ENCODE measurements at regions not wholly inside any gene's neighbourhood (a gene's known extent, or its start where the extent isn't known, plus 50 kb on each side); places are given as distances from the start of the nearest gene placed in this dataset.

DNA sequence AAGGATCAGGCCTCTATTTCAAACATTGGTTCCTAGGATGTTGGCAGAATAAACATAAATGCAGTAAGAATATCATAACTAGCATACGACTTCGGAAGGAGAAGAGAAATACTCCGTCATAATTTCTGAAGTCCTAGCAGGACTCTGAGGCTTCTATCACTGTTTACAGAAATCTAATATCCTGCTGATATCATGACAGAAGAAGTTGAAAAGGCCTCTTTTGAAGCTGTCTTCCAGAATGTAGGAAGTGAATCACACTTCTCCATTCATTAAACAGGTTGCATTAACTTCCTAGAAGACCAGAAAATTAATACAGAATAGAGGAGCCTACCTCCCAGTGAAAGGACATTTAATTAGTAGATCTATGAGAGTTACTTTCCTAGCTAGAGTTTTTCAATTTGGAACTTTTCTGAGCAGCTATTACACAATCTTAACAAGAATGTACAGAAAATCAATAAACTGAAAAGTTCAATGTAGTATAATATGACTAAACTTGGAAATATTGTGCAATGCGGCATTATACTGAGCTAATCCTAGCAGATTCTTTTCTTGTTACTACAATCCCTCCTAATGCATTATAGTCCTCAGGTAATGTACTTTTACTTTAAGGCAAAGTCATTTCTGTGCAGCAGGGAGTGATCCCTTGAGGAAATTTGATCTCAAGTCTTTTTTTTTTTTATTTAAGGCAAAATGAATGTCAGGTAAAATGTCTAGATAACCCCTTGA is 622.6 kb upstream of the CELF2 start:
- Histone ChIP-seq H3K4me2 (ENCODE audit: low read length) (no peak overlapping the region), H3K18ac (ENCODE audit: low read length) (no peak overlapping the region), H4K8ac (ENCODE audit: low read depth, low read length) (no peak overlapping the region), H3K4me1 (ENCODE audit: control insufficient read depth in 1 of 2, insufficient read depth in 2 of 2, low read length in 2 of 2) (no peaks in the 10 kb centered on the region), H3K27me3 (ENCODE audit: insufficient read depth, low read length) (no peaks in the 10 kb centered on the region), H3K36me3 (ENCODE audit: control insufficient read depth in 1 of 2, insufficient read depth in 2 of 2, low read length in 2 of 2) (no peaks in the 10 kb centered on the region), H3K23ac (ENCODE audit: low read length) (no peak overlapping the region), H2BK5ac (ENCODE audit: low read depth, low read length, poor library complexity) (no peak overlapping the region), H4K12ac (ENCODE audit: low read depth, low read length) (no peak overlapping the region), H3K14ac (ENCODE audit: low read length) (no peak overlapping the region), H2BK120ac (ENCODE audit: insufficient read depth, low read length, poor library complexity) (no peak overlapping the region), H3K9ac (ENCODE audit: low read length) (no peak overlapping the region), H4K91ac (ENCODE audit: low read depth, low read length) (no peak overlapping the region), H3K27ac (ENCODE audit: low read depth, low read length) (no peak overlapping the region), H2AFZ (ENCODE audit: insufficient read depth, low read length, poor library complexity) (no peak overlapping the region), H3K4ac (ENCODE audit: low read depth, low read length) (no peak overlapping the region), H2BK12ac (ENCODE audit: low read length) (no peak overlapping the region), H3K9me3 (ENCODE audit: insufficient read depth, low read depth, low read length) (peaks cover 2% of the 10 kb centered on the region), H3K79me2 (ENCODE audit: control insufficient read depth, insufficient read depth, low read length, poor library complexity) (no peaks in the 10 kb centered on the region), H3K79me1 (ENCODE audit: low read length) (no peaks in the 10 kb centered on the region), H3K4me3 (ENCODE audit: low read depth, low read length) (no peak overlapping the region), H2AK5ac (ENCODE audit: low read length) (no peak overlapping the region)
- DNase-seq: no peak
- WGBS (ENCODE audit: extremely low coverage, insufficient coverage, insufficient read length): no CpG with 5 or more reads among the region's 4 CpGs

DNA sequence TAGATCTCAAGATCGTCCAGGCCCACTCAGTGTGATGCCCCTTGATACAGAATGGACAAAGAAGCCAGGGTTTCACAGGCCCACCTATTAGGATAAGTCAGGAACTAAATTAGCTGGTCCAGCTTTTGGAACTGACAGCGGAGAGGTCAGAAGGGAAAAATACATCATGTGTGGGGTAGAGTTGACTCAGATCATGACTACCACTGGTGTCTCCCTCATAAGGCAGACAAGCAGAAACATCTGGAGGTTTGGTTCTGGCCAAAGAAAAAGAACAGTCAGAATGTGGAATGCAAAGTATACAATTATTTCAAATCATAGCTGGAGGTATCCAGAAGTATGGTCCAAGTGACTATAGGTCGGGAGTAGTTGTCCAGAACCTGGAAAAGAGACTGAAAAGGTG is 621.1 kb upstream of the CELF2 start:
- H3K27me3 ChIP-seq (ENCODE audit: insufficient read depth, low read length): no peaks in the 10 kb centered on the region
- no peak overlapping the region for H2BK120ac ChIP-seq (ENCODE audit: insufficient read depth, low read length, poor library complexity)
- H2BK12ac ChIP-seq (ENCODE audit: low read length): no peak overlapping the region
- no peak overlapping the region for H3K27ac ChIP-seq (ENCODE audit: low read depth, low read length)
- no peaks in the 10 kb centered on the region for H3K79me2 ChIP-seq (ENCODE audit: control insufficient read depth, insufficient read depth, low read length, poor library complexity)
- no peak overlapping the region for H2AFZ ChIP-seq (ENCODE audit: insufficient read depth, low read length, poor library complexity)
- no peak overlapping the region for H3K9ac ChIP-seq (ENCODE audit: low read length)
- no peak overlapping the region for H3K4me2 ChIP-seq (ENCODE audit: low read length)
- no peak for DNase-seq
- no peak overlapping the region for H2BK5ac ChIP-seq (ENCODE audit: low read depth, low read length, poor library complexity)
- H3K9me3 ChIP-seq (ENCODE audit: insufficient read depth, low read depth, low read length): peaks cover 2% of the 10 kb centered on the region
- H4K91ac ChIP-seq (ENCODE audit: low read depth, low read length): no peak overlapping the region
- H3K14ac ChIP-seq (ENCODE audit: low read length): no peak overlapping the region
- H3K36me3 ChIP-seq (ENCODE audit: control insufficient read depth in 1 of 2, insufficient read depth in 2 of 2, low read length in 2 of 2): no peaks in the 10 kb centered on the region
- no peak overlapping the region for H4K12ac ChIP-seq (ENCODE audit: low read depth, low read length)
- no CpG with 5 or more reads among the region's 3 CpGs for WGBS (ENCODE audit: extremely low coverage, insufficient coverage, insufficient read length)
- H3K23ac ChIP-seq (ENCODE audit: low read length): no peak overlapping the region
- H2AK5ac ChIP-seq (ENCODE audit: low read length): no peak overlapping the region
- H3K18ac ChIP-seq (ENCODE audit: low read length): no peak overlapping the region
- H4K8ac ChIP-seq (ENCODE audit: low read depth, low read length): no peak overlapping the region
- H3K4me1 ChIP-seq (ENCODE audit: control insufficient read depth in 1 of 2, insufficient read depth in 2 of 2, low read length in 2 of 2): no peaks in the 10 kb centered on the region
- H3K4me3 ChIP-seq (ENCODE audit: low read depth, low read length): no peak overlapping the region
- H3K79me1 ChIP-seq (ENCODE audit: low read length): no peaks in the 10 kb centered on the region
- no peak overlapping the region for H3K4ac ChIP-seq (ENCODE audit: low read depth, low read length)

DNA sequence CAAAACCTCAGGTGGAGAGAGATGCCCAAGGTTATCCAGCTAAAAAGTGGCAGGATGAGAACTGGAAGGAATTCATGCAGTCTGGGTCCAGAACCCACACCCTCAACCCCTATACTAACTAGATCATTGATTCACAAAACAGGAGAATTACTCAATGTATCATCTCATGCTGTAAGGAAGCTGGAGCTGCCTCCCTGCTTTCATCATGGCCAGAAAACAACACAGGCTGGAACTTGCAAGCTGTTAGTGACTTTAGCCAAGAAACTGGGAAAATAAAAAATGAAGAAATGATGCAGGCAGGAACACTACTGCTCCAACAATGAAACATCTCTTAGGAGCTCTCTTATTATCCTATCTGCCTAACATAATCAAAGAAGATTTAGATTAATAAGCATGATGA is 619.8 kb upstream of the CELF2 start:
- H3K18ac ChIP-seq (ENCODE audit: low read length): no peak overlapping the region
- no peak for DNase-seq
- H2AK5ac ChIP-seq (ENCODE audit: low read length): no peak overlapping the region
- H4K91ac ChIP-seq (ENCODE audit: low read depth, low read length): no peak overlapping the region
- no peak overlapping the region for H2BK12ac ChIP-seq (ENCODE audit: low read length)
- no peak overlapping the region for H3K9ac ChIP-seq (ENCODE audit: low read length)
- no peak overlapping the region for H2BK120ac ChIP-seq (ENCODE audit: insufficient read depth, low read length, poor library complexity)
- H3K23ac ChIP-seq (ENCODE audit: low read length): no peak overlapping the region
- no peak overlapping the region for H2BK5ac ChIP-seq (ENCODE audit: low read depth, low read length, poor library complexity)
- no peak overlapping the region for H4K8ac ChIP-seq (ENCODE audit: low read depth, low read length)
- no peak overlapping the region for H3K14ac ChIP-seq (ENCODE audit: low read length)
- H3K79me2 ChIP-seq (ENCODE audit: control insufficient read depth, insufficient read depth, low read length, poor library complexity): no peaks in the 10 kb centered on the region
- no peak overlapping the region for H2AFZ ChIP-seq (ENCODE audit: insufficient read depth, low read length, poor library complexity)
- H3K4ac ChIP-seq (ENCODE audit: low read depth, low read length): no peak overlapping the region
- no peaks in the 10 kb centered on the region for H3K36me3 ChIP-seq (ENCODE audit: control insufficient read depth in 1 of 2, insufficient read depth in 2 of 2, low read length in 2 of 2)
- H3K79me1 ChIP-seq (ENCODE audit: low read length): no peaks in the 10 kb centered on the region
- no peak overlapping the region for H3K27ac ChIP-seq (ENCODE audit: low read depth, low read length)
- H3K4me1 ChIP-seq (ENCODE audit: control insufficient read depth in 1 of 2, insufficient read depth in 2 of 2, low read length in 2 of 2): no peaks in the 10 kb centered on the region
- no peak overlapping the region for H3K4me2 ChIP-seq (ENCODE audit: low read length)
- H3K9me3 ChIP-seq (ENCODE audit: insufficient read depth, low read depth, low read length): peaks cover 2% of the 10 kb centered on the region
- no peak overlapping the region for H3K4me3 ChIP-seq (ENCODE audit: low read depth, low read length)
- no peaks in the 10 kb centered on the region for H3K27me3 ChIP-seq (ENCODE audit: insufficient read depth, low read length)
- H4K12ac ChIP-seq (ENCODE audit: low read depth, low read length): no peak overlapping the region

DNA sequence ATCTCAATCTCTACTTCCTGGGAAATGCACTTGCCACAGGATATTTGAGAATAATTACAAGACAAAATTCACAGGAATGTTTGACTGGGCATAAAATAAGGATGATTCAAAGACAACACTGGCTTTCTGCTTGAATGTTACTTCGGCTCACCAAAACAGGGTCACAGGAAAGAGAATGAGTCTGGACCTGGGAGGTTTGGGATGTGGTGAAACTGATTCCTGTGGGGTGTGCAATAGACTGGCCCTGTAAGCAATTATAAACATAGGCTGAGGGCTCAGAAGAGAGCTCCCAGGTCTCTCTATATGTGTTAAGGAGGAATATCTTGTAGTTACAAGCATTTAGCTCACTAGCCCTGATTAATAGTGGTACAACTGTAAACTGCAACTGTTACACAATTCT is 613.9 kb upstream of the CELF2 start:
- DNase-seq: no peak
- WGBS (ENCODE audit: extremely low coverage, insufficient coverage, insufficient read length): no CpG with 5 or more reads among the region's 1 CpG
- no peak overlapping the region for H3K9ac ChIP-seq (ENCODE audit: low read length)

More for the DNA sequence above, 613.9 kb upstream of the CELF2 start:
- H3K4ac ChIP-seq (ENCODE audit: low read depth, low read length): no peak overlapping the region
- no peak overlapping the region for H2BK120ac ChIP-seq (ENCODE audit: insufficient read depth, low read length, poor library complexity)
- H4K91ac ChIP-seq (ENCODE audit: low read depth, low read length): no peak overlapping the region
- no peaks in the 10 kb centered on the region for H3K9me3 ChIP-seq (ENCODE audit: insufficient read depth, low read depth, low read length)
- no peak overlapping the region for H4K8ac ChIP-seq (ENCODE audit: low read depth, low read length)
- no peak overlapping the region for H2BK12ac ChIP-seq (ENCODE audit: low read length)
- no peak overlapping the region for H2AFZ ChIP-seq (ENCODE audit: insufficient read depth, low read length, poor library complexity)
- no peaks in the 10 kb centered on the region for H3K27me3 ChIP-seq (ENCODE audit: insufficient read depth, low read length)
- H3K4me2 ChIP-seq (ENCODE audit: low read length): no peak overlapping the region
- H3K36me3 ChIP-seq (ENCODE audit: control insufficient read depth in 1 of 2, insufficient read depth in 2 of 2, low read length in 2 of 2): no peaks in the 10 kb centered on the region
- H3K14ac ChIP-seq (ENCODE audit: low read length): no peak overlapping the region
- H3K79me1 ChIP-seq (ENCODE audit: low read length): no peaks in the 10 kb centered on the region
- H2BK5ac ChIP-seq (ENCODE audit: low read depth, low read length, poor library complexity): no peak overlapping the region
- no peak overlapping the region for H4K12ac ChIP-seq (ENCODE audit: low read depth, low read length)
- H3K27ac ChIP-seq (ENCODE audit: low read depth, low read length): no peak overlapping the region
- H3K4me3 ChIP-seq (ENCODE audit: low read depth, low read length): no peak overlapping the region
- H3K79me2 ChIP-seq (ENCODE audit: control insufficient read depth, insufficient read depth, low read length, poor library complexity): no peaks in the 10 kb centered on the region
- no peak overlapping the region for H2AK5ac ChIP-seq (ENCODE audit: low read length)
- H3K18ac ChIP-seq (ENCODE audit: low read length): no peak overlapping the region
- H3K4me1 ChIP-seq (ENCODE audit: control insufficient read depth in 1 of 2, insufficient read depth in 2 of 2, low read length in 2 of 2): no peaks in the 10 kb centered on the region
- H3K23ac ChIP-seq (ENCODE audit: low read length): no peak overlapping the region
